Cardiac fibroblast (primary cell): ENCODE measurements at regions not wholly inside any gene's neighbourhood (a gene's known extent, or its start where the extent isn't known, plus 50 kb on each side); places are given as distances from the start of the nearest gene placed in this dataset.

Source experiments
- DNase-seq, 2 donors: peaks; one replicate each; pipeline versions ENCODE4 v3.0.0 to v3.0.0-alpha.2; 2010; ENCODE audit warnings: low read depth in 2 of 2
- H3K4me3 ChIP-seq, 2 donors: replicated peaks in 1 of 2; 1 replicate in 1 of 2; 2 replicates in 1 of 2; pipeline ENCODE4 v1.5.1; 2011; ENCODE audit warnings: low read depth in 2 of 2, low read length in 2 of 2, mild to moderate bottlenecking in 2 of 2, moderate library complexity in 1 of 2
- CTCF ChIP-seq: IDR thresholded peaks from one replicate; pipeline ENCODE4 v1.5.1; 2011; ENCODE audit warnings: low read depth, mild to moderate bottlenecking, low read length, inconsistent platforms

- no peak for TF ChIP-seq CTCF
- DNase-seq, result peak; percentile 28 to 82
- no peak overlapping the region for H3K4me3 ChIP-seq
These were observed 510.0 kb upstream of the KLF12 start for GRCh38 chr13:74644229-74644628.

GRCh38 chr13:74641586-74641985 lies 507.4 kb upstream of the KLF12 start:
- peak in 1 of 2 donors; percentile 70 for DNase-seq
- H3K4me3 ChIP-seq, result no peak overlapping the region
- no peak for TF ChIP-seq CTCF

GRCh38 chr13:74633734-74634133 lies 499.5 kb upstream of the KLF12 start:
- no peak for DNase-seq
- TF ChIP-seq CTCF, result no peak
- H3K4me3 ChIP-seq, result no peak overlapping the region

GRCh38 chr13:74629985-74630384 lies 495.8 kb upstream of the KLF12 start:
- no peak for TF ChIP-seq CTCF
- no peak overlapping the region for H3K4me3 ChIP-seq
- peak; percentile 8 to 14 for DNase-seq

- no peak for TF ChIP-seq CTCF
- DNase-seq, result no peak
- H3K4me3 ChIP-seq, result no peak overlapping the region
These were observed 491.3 kb upstream of the KLF12 start for GRCh38 chr13:74625541-74625940.

- no peak overlapping the region for H3K4me3 ChIP-seq
- TF ChIP-seq CTCF, result no peak
- peak; percentile 8 to 31 for DNase-seq
These were observed 489.6 kb upstream of the KLF12 start for GRCh38 chr13:74623761-74624160.

GRCh38 chr13:74622284-74622683 lies 488.1 kb upstream of the KLF12 start:
- DNase-seq, result no peak
- no peak overlapping the region for H3K4me3 ChIP-seq
- TF ChIP-seq CTCF, result no peak
